B cell (primary cell): ENCODE measurements at regions not wholly inside any gene's neighbourhood (a gene's known extent, or its start where the extent isn't known, plus 50 kb on each side); places are given as distances from the start of the nearest gene placed in this dataset.
A peak's percentile ranks its signal among the peaks of the same experiment; 100 is the strongest.

Experiments
- ATAC-seq: fragments of 200-7000 bp; cut with Tn5 transposase; one replicate; pipeline ENCODE4 v1.10.0; 2021; ENCODE audit warnings: low read depth, mild to moderate bottlenecking, moderate number of reproducible peaks, moderate library complexity
- CTCF ChIA-PET: fragments of 350-600 bp; sonication (Branson Sonifier 250); formaldehyde crosslinking; loops from one replicate; lab custom pipeline; 2021; ENCODE audit warnings: antibody characterized with exemption, inconsistent platforms; lab: Charles Lee
- POLR2A ChIA-PET: fragments of 350-600 bp; sonication (Branson Sonifier 250); formaldehyde crosslinking; loops from one replicate; lab custom pipeline; 2021; ENCODE audit warnings: antibody characterized with exemption; lab: Charles Lee
- DNase-seq: peaks from one replicate; pipeline ENCODE4 v3.0.0; 2013
- H2AFZ ChIP-seq: 2 replicates; pipeline ENCODE4 v1.6.1; 2012; ENCODE audit warnings: mild to moderate bottlenecking, low read depth, low read length; ENCODE audit not compliant: insufficient read depth, poor library complexity, severe bottlenecking
- H3K27ac ChIP-seq, 2 donors: 1 replicate in 1 of 2; 2 replicates in 1 of 2; pipeline ENCODE4 v1.5.1; 2012 to 2013; ENCODE audit warnings: low read length in 2 of 2, mild to moderate bottlenecking in 2 of 2, moderate library complexity in 1 of 2
- H3K27me3 ChIP-seq, 4 experiments: fragments of 200-600 bp in 1 of 4; sonication (generic) in 1 of 4; replicated peaks in 1 of 4; 1 replicate in 2 of 4; 2 replicates in 2 of 4; pipeline versions ENCODE4 v1.6.1 to v1.7.0; 2013 to 2016; ENCODE audit warnings: low read length in 3 of 4, mild to moderate bottlenecking in 2 of 4, mixed read lengths in 1 of 4, moderate library complexity in 1 of 4; ENCODE audit not compliant: insufficient read depth in 4 of 4, control insufficient read depth in 3 of 4; ENCODE audit errors: control extremely low read depth in 1 of 4
- H3K36me3 ChIP-seq, 2 experiments: replicated peaks in 1 of 2; 1 replicate in 1 of 2; 2 replicates in 1 of 2; pipeline versions ENCODE4 v1.6.1 to v1.7.1; 2013; ENCODE audit warnings: low read length in 1 of 2; ENCODE audit not compliant: insufficient read depth in 2 of 2, control insufficient read depth in 1 of 2; ENCODE audit errors: control extremely low read depth in 1 of 2, extremely low read depth in 1 of 2
- H3K4me1 ChIP-seq, 2 donors: fragments of 200-600 bp in 1 of 2; sonication (generic) in 1 of 2; 1 replicate in 1 of 2; 2 replicates in 1 of 2; pipeline versions ENCODE4 v1.5.1 to v1.6.1; 2013 to 2017; ENCODE audit warnings: low read length in 2 of 2; ENCODE audit not compliant: control insufficient read depth in 2 of 2, insufficient read depth in 2 of 2
- H3K4me2 ChIP-seq: replicated peaks from 2 replicates; pipeline ENCODE3; 2012; ENCODE audit warnings: mild to moderate bottlenecking, low read depth, low read length; ENCODE audit not compliant: poor library complexity, severe bottlenecking
- H3K4me3 ChIP-seq, 5 experiments: fragments of 200-600 bp in 1 of 5; sonication (generic) in 1 of 5; 1 replicate in 3 of 5; 2 replicates in 2 of 5; pipeline versions ENCODE4 v1.5.1 to v1.7.0; 2011 to 2016; ENCODE audit warnings: low read length in 4 of 5, mild to moderate bottlenecking in 4 of 5, low read depth in 2 of 5, control low read depth in 1 of 5, moderate library complexity in 1 of 5; ENCODE audit not compliant: insufficient read depth in 1 of 5; ENCODE audit errors: control extremely low read depth in 1 of 5, extremely low read depth in 1 of 5
- H3K79me2 ChIP-seq: fragments of 200-600 bp; sonication (generic); one replicate; pipeline ENCODE4 v1.6.0; 2016; ENCODE audit warnings: low read length; ENCODE audit not compliant: control insufficient read depth, insufficient read depth
- H3K9ac ChIP-seq: fragments of 200-600 bp; sonication (generic); 2 replicates; pipeline ENCODE4 v1.6.1; 2017; ENCODE audit warnings: mild to moderate bottlenecking, low read length, moderate library complexity
- H3K9me3 ChIP-seq, 3 donors: one replicate each; pipeline versions ENCODE4 v1.6.1 to v1.7.1; 2013; ENCODE audit warnings: low read length in 2 of 3; ENCODE audit not compliant: control insufficient read depth in 2 of 3, insufficient read depth in 1 of 3; ENCODE audit errors: control extremely low read depth in 1 of 3
- H4K20me1 ChIP-seq: 2 replicates; pipeline ENCODE4 v1.6.0; 2012; ENCODE audit warnings: mild to moderate bottlenecking, low read length; ENCODE audit not compliant: insufficient read depth, control insufficient read depth, poor library complexity, severe bottlenecking
- H3K27ac Mint-ChIP-seq: one replicate; pipeline ENCODE4 v1.8.0; 2021; ENCODE audit warnings: mixed read lengths
- H3K27me3 Mint-ChIP-seq: one replicate; pipeline ENCODE4 v1.8.0; 2021; ENCODE audit warnings: mixed read lengths
- H3K4me1 Mint-ChIP-seq: one replicate; pipeline ENCODE4 v1.8.0; 2021; ENCODE audit warnings: mixed read lengths
- H3K4me3 Mint-ChIP-seq: one replicate; pipeline ENCODE4 v1.8.0; 2021; ENCODE audit warnings: mixed read lengths
- H3K9me3 Mint-ChIP-seq: one replicate; pipeline ENCODE4 v1.8.0; 2022; ENCODE audit warnings: mixed read lengths; ENCODE audit not compliant: insufficient read depth
- EZH2 ChIP-seq: IDR thresholded peaks from 2 replicates; pipeline ENCODE4 v1.6.1; 2012; ENCODE audit warnings: borderline replicate concordance, low read depth, mild to moderate bottlenecking, moderate library complexity, low read length; ENCODE audit not compliant: insufficient read depth, poor library complexity, severe bottlenecking
- WGBS: methylation state at CpG from one replicate; pipeline ENCODE4 v1.1.5; 2013; ENCODE audit warnings: missing lambda C conversion rate; ENCODE audit not compliant: insufficient coverage; 5-methylcytosine and 5-hydroxymethylcytosine counted together
- intact Hi-C: fragments of 100-400 bp; cut with micrococcal nuclease; formaldehyde crosslinking; loops from one replicate; pipeline ENCODE4 v1.10.0; 2022
- TF ChIP-seq, protein P1 (sequence below): fragments of 200-600 bp; IDR thresholded peaks from one replicate; pipeline ENCODE4 v1.8.0; 2022; ENCODE audit warnings: antibody characterized with exemption, mild to moderate bottlenecking

DNA sequence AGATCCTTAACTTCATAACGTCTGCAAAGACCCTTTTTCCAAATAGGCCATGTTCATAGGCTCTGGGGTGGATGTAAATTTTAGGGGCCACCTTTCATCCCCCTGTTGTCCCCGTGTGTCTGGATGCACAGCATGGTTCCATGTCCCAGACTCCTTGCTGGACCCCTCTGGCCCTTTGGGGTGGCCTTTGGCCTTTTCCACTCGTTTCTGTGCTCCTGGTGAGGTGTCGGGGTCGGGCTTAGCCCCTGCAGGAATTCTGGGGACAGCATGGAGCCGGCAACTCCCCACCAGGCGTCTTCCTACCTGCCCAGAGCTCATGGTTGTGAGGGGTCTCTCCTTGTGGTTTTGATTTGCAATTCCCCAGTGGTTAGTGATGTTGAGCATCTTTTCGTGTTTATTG is 183.5 kb downstream of the SEC14L1 start:
- Histone ChIP-seq H3K36me3 (no peaks in the 10 kb centered on the region), H3K27me3 (no peaks in the 10 kb centered on the region), H3K4me2 (peak overlapping the region; percentile 82), H3K4me3 (peak overlapping the region in 3 of 5 experiments; percentile 44 to 46 (median 45)), H3K9me3 (peaks cover 0 to 16% (median 0%) of the 10 kb centered on the region in 3 donors), H3K79me2 (no peaks in the 10 kb centered on the region), H2AFZ (no peak overlapping the region), H4K20me1 (no peaks in the 10 kb centered on the region), H3K9ac (peak overlapping the region; percentile 56), H3K4me1 (peaks cover 86 to 95% of the 10 kb centered on the region in 2 donors), H3K27ac (peak overlapping the region; percentile 82 to 87)
- H3K27me3 Mint-ChIP-seq: no peaks in the 10 kb centered on the region
- peaks cover 90% of the 10 kb centered on the region for H3K4me1 Mint-ChIP-seq
- H3K4me3 Mint-ChIP-seq: peak overlapping the region; percentile 93
- TF ChIP-seq, protein P1, sequence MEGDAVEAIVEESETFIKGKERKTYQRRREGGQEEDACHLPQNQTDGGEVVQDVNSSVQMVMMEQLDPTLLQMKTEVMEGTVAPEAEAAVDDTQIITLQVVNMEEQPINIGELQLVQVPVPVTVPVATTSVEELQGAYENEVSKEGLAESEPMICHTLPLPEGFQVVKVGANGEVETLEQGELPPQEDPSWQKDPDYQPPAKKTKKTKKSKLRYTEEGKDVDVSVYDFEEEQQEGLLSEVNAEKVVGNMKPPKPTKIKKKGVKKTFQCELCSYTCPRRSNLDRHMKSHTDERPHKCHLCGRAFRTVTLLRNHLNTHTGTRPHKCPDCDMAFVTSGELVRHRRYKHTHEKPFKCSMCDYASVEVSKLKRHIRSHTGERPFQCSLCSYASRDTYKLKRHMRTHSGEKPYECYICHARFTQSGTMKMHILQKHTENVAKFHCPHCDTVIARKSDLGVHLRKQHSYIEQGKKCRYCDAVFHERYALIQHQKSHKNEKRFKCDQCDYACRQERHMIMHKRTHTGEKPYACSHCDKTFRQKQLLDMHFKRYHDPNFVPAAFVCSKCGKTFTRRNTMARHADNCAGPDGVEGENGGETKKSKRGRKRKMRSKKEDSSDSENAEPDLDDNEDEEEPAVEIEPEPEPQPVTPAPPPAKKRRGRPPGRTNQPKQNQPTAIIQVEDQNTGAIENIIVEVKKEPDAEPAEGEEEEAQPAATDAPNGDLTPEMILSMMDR: no peak
- no peak for TF ChIP-seq EZH2
- peak overlapping the region; percentile 90 for H3K27ac Mint-ChIP-seq
- H3K9me3 Mint-ChIP-seq: peaks cover 3% of the 10 kb centered on the region
- ATAC-seq: no peak
- CTCF ChIA-PET: interaction anchor here (0.6 to 2.6 kb wide), 4 partner anchors 69 to 171 kb away, joined by 4 to 12 read pairs (median 6); no protein-coding TSS in a partner anchor
- intact Hi-C loops: loop anchor here (2.0 kb wide), 1 partner anchor 635 kb away; the partner anchor contains the start of gene TNRC6C
- POLR2A ChIA-PET: interaction anchor here (0.9 to 4.3 kb wide), 9 partner anchors 12 to 1978 kb away, joined by 3 to 31 read pairs (median 6); partner anchors contain the start of gene TNRC6C
- WGBS: 76% methylated on average over 6 of the region's 8 CpGs
- DNase-seq: peak; percentile 44

DNA sequence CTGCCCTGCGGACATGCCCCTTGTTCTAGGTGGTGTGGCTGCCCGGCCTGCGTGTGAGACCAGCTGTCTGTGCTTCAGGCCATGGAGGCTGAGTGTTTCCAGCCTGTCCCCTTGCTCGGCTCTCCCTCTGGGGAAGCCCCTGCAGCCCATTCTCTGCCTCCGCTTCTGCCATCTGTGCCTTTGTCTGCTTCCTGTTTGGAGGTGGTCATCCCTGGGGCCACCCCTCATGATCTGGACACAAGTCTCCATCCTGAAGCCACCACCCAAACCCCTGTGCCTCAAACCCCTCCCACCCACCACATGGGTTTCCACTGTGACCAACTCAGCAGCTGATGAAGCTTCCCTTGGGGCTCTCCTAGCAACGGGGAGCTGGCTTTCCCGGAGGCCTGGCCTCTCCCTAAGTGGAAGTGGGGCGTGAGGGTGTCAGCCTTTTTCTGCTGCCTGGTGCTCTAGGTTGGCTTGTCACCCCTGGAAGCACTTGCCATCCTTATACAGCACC is 184.9 kb downstream of the SEC14L1 start:
- Histone ChIP-seq H4K20me1 (no peaks in the 10 kb centered on the region), H3K4me3 (no peak overlapping the region), H3K9me3 (peaks cover 0 to 16% (median 0%) of the 10 kb centered on the region in 3 donors), H3K79me2 (peaks cover 6% of the 10 kb centered on the region), H3K27me3 (no peaks in the 10 kb centered on the region), H3K36me3 (no peaks in the 10 kb centered on the region), H3K27ac (peak overlapping the region; percentile 82 to 87), H2AFZ (peak overlapping the region; percentile 1), H3K4me2 (peak overlapping the region; percentile 82), H3K4me1 (peaks cover 72 to 94% of the 10 kb centered on the region in 2 donors), H3K9ac (peak overlapping the region; percentile 14)
- peaks cover 82% of the 10 kb centered on the region for H3K4me1 Mint-ChIP-seq
- H3K4me3 Mint-ChIP-seq: peak overlapping the region; percentile 93
- POLR2A ChIA-PET: interaction anchor here (0.6 to 4.3 kb wide), 15 partner anchors 22 to 632 kb away, joined by 3 to 31 read pairs (median 3); partner anchors contain the start of gene TNRC6C
- H3K27me3 Mint-ChIP-seq: no peaks in the 10 kb centered on the region
- H3K9me3 Mint-ChIP-seq: peaks cover 3% of the 10 kb centered on the region
- intact Hi-C loops: loop anchor here (1.0 to 5.0 kb wide), 3 partner anchors 116 to 633 kb away; partner anchors contain the start of gene TNRC6C
- CTCF ChIA-PET: interaction anchor here (0.6 to 9.4 kb wide), 20 partner anchors 8 to 689 kb away, joined by 3 to 169 read pairs (median 3); no protein-coding TSS in a partner anchor
- ATAC-seq (peak; percentile 10), DNase-seq (no peak)
- WGBS: 22% methylated on average over 7 of the region's 8 CpGs
- peak overlapping the region; percentile 90 for H3K27ac Mint-ChIP-seq
- no peak for TF ChIP-seq EZH2
- TF ChIP-seq, protein P1: no peak
